H9 (cell line): ENCODE measurements at regions not wholly inside any gene's neighbourhood (a gene's known extent, or its start where the extent isn't known, plus 50 kb on each side); places are given as distances from the start of the nearest gene placed in this dataset.

Experiments used
- DNase-seq: peaks from one replicate; pipeline ENCODE4 v3.0.0-alpha.2; 2017
- H2AFZ ChIP-seq: one replicate; pipeline ENCODE4 v1.6.1; 2013; ENCODE audit warnings: mild to moderate bottlenecking, low read length, control low read depth, moderate library complexity
- H2AK5ac ChIP-seq: 2 replicates; pipeline ENCODE4 v1.6.1; 2013; ENCODE audit warnings: low read length, control low read depth, mixed read lengths; ENCODE audit not compliant: insufficient read length
- H2BK120ac ChIP-seq: one replicate; pipeline ENCODE4 v1.6.1; 2013; ENCODE audit warnings: low read depth, mild to moderate bottlenecking, low read length, control low read depth, inconsistent platforms; ENCODE audit not compliant: poor library complexity, severe bottlenecking
- H2BK12ac ChIP-seq: 2 replicates; pipeline ENCODE4 v1.6.1; 2013; ENCODE audit warnings: low read length, control low read depth, mixed read lengths, low read depth; ENCODE audit not compliant: insufficient read length
- H2BK15ac ChIP-seq: 2 replicates; pipeline ENCODE4 v1.6.1; 2013; ENCODE audit warnings: low read depth, low read length, control low read depth
- H2BK20ac ChIP-seq: one replicate; pipeline ENCODE4 v1.6.1; 2013; ENCODE audit warnings: low read depth, mild to moderate bottlenecking, low read length, control low read depth, inconsistent platforms; ENCODE audit not compliant: poor library complexity, severe bottlenecking
- H2BK5ac ChIP-seq: 2 replicates; pipeline ENCODE4 v1.6.1; 2013; ENCODE audit warnings: low read length, control low read depth, mixed read lengths; ENCODE audit not compliant: insufficient read length
- H3K14ac ChIP-seq: 2 replicates; pipeline ENCODE4 v1.6.1; 2013; ENCODE audit warnings: low read length, control low read depth; ENCODE audit not compliant: insufficient read depth
- H3K18ac ChIP-seq: 2 replicates; pipeline ENCODE4 v1.6.1; 2013; ENCODE audit warnings: low read depth, mild to moderate bottlenecking, mixed read lengths, low read length, control low read depth; ENCODE audit not compliant: insufficient read length
- H3K23ac ChIP-seq: 2 replicates; pipeline ENCODE4 v1.6.1; 2013; ENCODE audit warnings: low read length, control low read depth, mixed read lengths, low read depth; ENCODE audit not compliant: insufficient read length
- H3K23me2 ChIP-seq: 2 replicates; pipeline ENCODE4 v1.6.1; 2013; ENCODE audit warnings: low read depth, mild to moderate bottlenecking, mixed read lengths, low read length, control low read depth; ENCODE audit not compliant: insufficient read length, poor library complexity, severe bottlenecking
- H3K27ac ChIP-seq: 2 replicates; pipeline ENCODE4 v1.5.1; 2013; ENCODE audit warnings: low read length, control low read depth, mixed read lengths, low read depth; ENCODE audit not compliant: insufficient read length
- H3K27me3 ChIP-seq: 2 replicates; pipeline ENCODE4 v1.6.1; 2013; ENCODE audit warnings: low read length, control low read depth, inconsistent platforms; ENCODE audit not compliant: insufficient read depth
- H3K4ac ChIP-seq: 2 replicates; pipeline ENCODE4 v1.6.1; 2013; ENCODE audit warnings: low read depth, mild to moderate bottlenecking, control low read depth, inconsistent platforms, low read length, moderate library complexity
- H3K4me1 ChIP-seq: 2 replicates; pipeline ENCODE4 v1.6.1; 2013; ENCODE audit warnings: low read length, control low read depth, inconsistent platforms; ENCODE audit not compliant: insufficient read depth
- H3K4me2 ChIP-seq: 2 replicates; pipeline ENCODE4 v1.6.1; 2013; ENCODE audit warnings: low read length, control low read depth, mixed read lengths; ENCODE audit not compliant: insufficient read length, insufficient read depth
- H3K56ac ChIP-seq: 2 replicates; pipeline ENCODE4 v1.6.1; 2013; ENCODE audit warnings: low read depth, mild to moderate bottlenecking, mixed read lengths, low read length, control low read depth; ENCODE audit not compliant: insufficient read length
- H3K79me1 ChIP-seq: 2 replicates; pipeline ENCODE4 v1.6.1; 2013; ENCODE audit warnings: low read depth, mild to moderate bottlenecking, moderate library complexity, low read length, control low read depth, inconsistent platforms; ENCODE audit not compliant: insufficient read depth, poor library complexity, severe bottlenecking
- H3K79me2 ChIP-seq: 2 replicates; pipeline ENCODE4 v1.6.1; 2013; ENCODE audit warnings: low read length, control low read depth, inconsistent platforms; ENCODE audit not compliant: insufficient read depth
- H3K9ac ChIP-seq: 2 replicates; pipeline ENCODE4 v1.6.1; 2013; ENCODE audit warnings: low read length, control low read depth, mixed read lengths; ENCODE audit not compliant: insufficient read length; ENCODE audit errors: extremely low read depth
- H3K9me3 ChIP-seq: one replicate; pipeline ENCODE4 v1.6.1; 2013; ENCODE audit warnings: low read depth, low read length, inconsistent platforms; ENCODE audit not compliant: control insufficient read depth
- H3T11ph ChIP-seq: one replicate; pipeline ENCODE4 v1.6.1; 2013; ENCODE audit warnings: mild to moderate bottlenecking, low read length, control low read depth, inconsistent platforms
- H4K20me1 ChIP-seq: one replicate; pipeline ENCODE4 v1.6.1; 2013; ENCODE audit not compliant: control insufficient read depth, insufficient read length, insufficient read depth
- H4K5ac ChIP-seq: 2 replicates; pipeline ENCODE4 v1.6.1; 2013; ENCODE audit warnings: low read depth, mild to moderate bottlenecking, mixed read lengths, low read length, control low read depth; ENCODE audit not compliant: insufficient read length
- H4K8ac ChIP-seq: replicated peaks from 2 replicates; pipeline ENCODE4 v1.6.1; 2013; ENCODE audit warnings: low read length, control low read depth, mixed read lengths, low read depth; ENCODE audit not compliant: insufficient read length
- H4K91ac ChIP-seq: 2 replicates; pipeline ENCODE4 v1.6.1; 2013; ENCODE audit warnings: low read depth, mild to moderate bottlenecking, moderate library complexity, mixed read lengths, low read length, control low read depth; ENCODE audit not compliant: insufficient read length
- H3K27ac Mint-ChIP-seq, 3 experiments: 2 replicates in 2 of 3; 3 replicates in 1 of 3; pipeline ENCODE4 v1.8.0; 2020 to 2021; ENCODE audit warnings: mixed read lengths in 3 of 3, mild to moderate bottlenecking in 1 of 3, moderate library complexity in 1 of 3
- H3K27me3 Mint-ChIP-seq: 2 replicates; pipeline ENCODE4 v1.8.0; 2021; ENCODE audit warnings: low read depth, mild to moderate bottlenecking, moderate library complexity, mixed read lengths
- H3K36me3 Mint-ChIP-seq, 3 experiments: 2 replicates in 2 of 3; 3 replicates in 1 of 3; pipeline ENCODE4 v1.8.0; 2020 to 2021; ENCODE audit warnings: low read depth in 3 of 3, mixed read lengths in 3 of 3; ENCODE audit not compliant: insufficient read depth in 1 of 3
- H3K4me1 Mint-ChIP-seq, 2 experiments: 2 replicates each; pipeline ENCODE4 v1.8.0; 2020; ENCODE audit warnings: mixed read lengths in 2 of 2
- H3K4me3 Mint-ChIP-seq, 2 experiments: 2 replicates in 1 of 2; 3 replicates in 1 of 2; pipeline ENCODE4 v1.8.0; 2020 to 2021; ENCODE audit warnings: mild to moderate bottlenecking in 2 of 2, mixed read lengths in 2 of 2, moderate library complexity in 1 of 2
- H3K9me3 Mint-ChIP-seq, 2 experiments: 2 replicates in 1 of 2; 3 replicates in 1 of 2; pipeline ENCODE4 v1.8.0; 2020; ENCODE audit warnings: mild to moderate bottlenecking in 2 of 2, mixed read lengths in 2 of 2, moderate library complexity in 1 of 2
- WGBS: extraction: QIAGEN DNeasy Blood & Tissue Kit; methylation state at CpG from one replicate; pipeline ENCODE4 v1.1.7; 2013; ENCODE audit warnings: missing lambda C conversion rate, low lambda C conversion rate, mixed read lengths; ENCODE audit not compliant: insufficient read length; ENCODE audit errors: extremely low coverage; 5-methylcytosine and 5-hydroxymethylcytosine counted together
- TF ChIP-seq, protein P1 (sequence below): fragments of 200-600 bp; sonication (generic); conservative IDR thresholded peaks from 3 replicates; pipeline ENCODE4 v1.8.0; 2021; ENCODE audit warnings: antibody characterized with exemption, mild to moderate bottlenecking

DNA sequence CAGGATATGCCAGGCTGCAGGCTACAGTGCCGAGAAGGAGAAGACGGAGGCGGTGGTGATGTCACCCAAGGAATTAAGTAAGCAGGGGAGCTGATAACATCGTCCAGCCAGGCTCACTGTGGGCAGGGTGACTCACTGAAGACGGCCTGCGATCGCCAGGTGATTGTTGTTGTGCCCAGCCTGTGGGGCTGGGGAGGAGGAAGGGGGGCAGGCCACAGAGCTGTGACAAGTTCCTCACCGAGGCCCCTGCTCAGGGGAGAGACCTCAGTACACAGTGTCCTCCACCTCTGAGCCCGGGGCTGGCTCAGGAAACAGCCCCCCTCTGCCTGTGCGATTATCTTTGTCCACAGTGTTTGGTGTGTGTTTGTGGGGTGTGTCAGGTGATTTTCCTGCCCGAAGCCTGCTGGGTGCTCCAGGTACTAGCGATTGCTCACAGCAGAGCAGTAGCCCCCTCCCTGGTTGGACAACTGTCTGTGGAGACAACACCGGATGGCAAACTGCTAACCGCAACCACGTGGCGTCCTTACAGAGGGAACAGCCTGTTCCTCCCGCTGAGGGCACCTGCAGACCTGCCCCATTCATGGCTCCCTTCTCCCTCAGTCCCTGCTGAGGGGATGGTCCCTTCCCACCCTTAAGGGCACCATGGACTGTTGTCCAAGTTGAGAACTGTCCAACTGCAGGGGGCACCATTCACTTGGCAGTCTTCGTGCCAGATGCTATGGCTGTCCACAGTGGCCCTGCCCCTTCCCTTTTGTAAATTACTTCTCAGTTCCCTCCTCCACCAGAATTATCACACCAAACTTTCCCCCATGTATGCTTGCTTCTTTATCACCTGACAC, 95.1 kb downstream of the ZFP36L2 start:
- Mint-ChIP-seq H3K9me3 (no peaks in the 10 kb centered on the region), H3K27me3 (no peaks in the 10 kb centered on the region; the same call in 1 of the 2 replicates), H3K4me3 (no peak overlapping the region), H3K4me1 (peaks cover 29 to 32% of the 10 kb centered on the region in 2 experiments), H3K36me3 (no peaks in the 10 kb centered on the region), H3K27ac (no peak overlapping the region)
- H3K23me2 ChIP-seq, result no peaks in the 10 kb centered on the region
- no peak overlapping the region for H3K18ac ChIP-seq
- H3K27me3 ChIP-seq, result no peaks in the 10 kb centered on the region
- no peak overlapping the region; the same call in 1 of the 2 replicates for H3K14ac ChIP-seq
- H3K79me2 ChIP-seq, result no peaks in the 10 kb centered on the region
- no peak overlapping the region for H2BK5ac ChIP-seq
- no peak overlapping the region for H2BK20ac ChIP-seq
- H4K5ac ChIP-seq, result no peak overlapping the region
- H4K91ac ChIP-seq, result no peak overlapping the region
- no peak overlapping the region for H3K56ac ChIP-seq
- no peak overlapping the region for H3T11ph ChIP-seq
- no peak overlapping the region for H2AK5ac ChIP-seq
- H2BK120ac ChIP-seq, result no peak overlapping the region
- no peak overlapping the region for H3K23ac ChIP-seq
- H3K4ac ChIP-seq, result no peak overlapping the region
- no peak overlapping the region for H3K4me2 ChIP-seq
- H2AFZ ChIP-seq, result no peak overlapping the region
- no peak overlapping the region for H3K9ac ChIP-seq
- no CpG with 5 or more reads among the region's 18 CpGs for WGBS
- peak; percentile 61 for DNase-seq
- no peak overlapping the region for H3K27ac ChIP-seq
- TF ChIP-seq, protein P1, sequence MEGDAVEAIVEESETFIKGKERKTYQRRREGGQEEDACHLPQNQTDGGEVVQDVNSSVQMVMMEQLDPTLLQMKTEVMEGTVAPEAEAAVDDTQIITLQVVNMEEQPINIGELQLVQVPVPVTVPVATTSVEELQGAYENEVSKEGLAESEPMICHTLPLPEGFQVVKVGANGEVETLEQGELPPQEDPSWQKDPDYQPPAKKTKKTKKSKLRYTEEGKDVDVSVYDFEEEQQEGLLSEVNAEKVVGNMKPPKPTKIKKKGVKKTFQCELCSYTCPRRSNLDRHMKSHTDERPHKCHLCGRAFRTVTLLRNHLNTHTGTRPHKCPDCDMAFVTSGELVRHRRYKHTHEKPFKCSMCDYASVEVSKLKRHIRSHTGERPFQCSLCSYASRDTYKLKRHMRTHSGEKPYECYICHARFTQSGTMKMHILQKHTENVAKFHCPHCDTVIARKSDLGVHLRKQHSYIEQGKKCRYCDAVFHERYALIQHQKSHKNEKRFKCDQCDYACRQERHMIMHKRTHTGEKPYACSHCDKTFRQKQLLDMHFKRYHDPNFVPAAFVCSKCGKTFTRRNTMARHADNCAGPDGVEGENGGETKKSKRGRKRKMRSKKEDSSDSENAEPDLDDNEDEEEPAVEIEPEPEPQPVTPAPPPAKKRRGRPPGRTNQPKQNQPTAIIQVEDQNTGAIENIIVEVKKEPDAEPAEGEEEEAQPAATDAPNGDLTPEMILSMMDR, result peak; percentile 59; the same call in 2 of the 3 replicates
- no peak overlapping the region for H4K8ac ChIP-seq
- H3K9me3 ChIP-seq, result no peaks in the 10 kb centered on the region
- H2BK12ac ChIP-seq, result no peak overlapping the region
- 0 out of 2 replicates have a peak, but pooled peaks cover 2% of the 10 kb centered on the region for H3K4me1 ChIP-seq
- H3K79me1 ChIP-seq, result no peaks in the 10 kb centered on the region
- H4K20me1 ChIP-seq, result no peaks in the 10 kb centered on the region
- no peak overlapping the region for H2BK15ac ChIP-seq
